OCI-LY3 (cell line): ENCODE measurements at regions not wholly inside any gene's neighbourhood (a gene's known extent, or its start where the extent isn't known, plus 50 kb on each side); places are given as distances from the start of the nearest gene placed in this dataset.

Experiments used
- H2AFZ ChIP-seq: fragments of 200-600, 300-600 bp; shearing (Covaris generic); 2 replicates; pipeline ENCODE4 v1.6.0; 2014; ENCODE audit warnings: antibody characterized with exemption, low read depth, low read length
- H3K27ac ChIP-seq: fragments of 200-600, 300-600 bp; sonication (generic); 2 replicates; pipeline ENCODE4 v1.5.1; 2014; ENCODE audit warnings: mild to moderate bottlenecking, low read length, moderate library complexity, mixed read lengths
- H3K27me3 ChIP-seq: fragments of 200-600, 300-600 bp; sonication (generic); 2 replicates; pipeline ENCODE4 v1.6.1; 2014; ENCODE audit warnings: low read depth, low read length, mixed read lengths
- H3K36me3 ChIP-seq: fragments of 200-600, 300-600 bp; sonication (generic); replicated peaks from 2 replicates; pipeline ENCODE3; 2014; ENCODE audit warnings: low read depth, low read length, mixed read lengths
- H3K4me1 ChIP-seq: fragments of 300-600, 200-600 bp; sonication (generic); 2 replicates; pipeline ENCODE4 v1.6.1; 2014; ENCODE audit warnings: low read length, mixed read lengths
- H3K4me2 ChIP-seq: fragments of 200-600, 300-600 bp; sonication (generic); 2 replicates; pipeline ENCODE4 v1.6.1; 2014; ENCODE audit warnings: low read length, mixed read lengths
- H3K4me3 ChIP-seq: fragments of 300-600, 200-600 bp; sonication (generic); 2 replicates; pipeline ENCODE4 v1.5.1; 2014; ENCODE audit warnings: antibody characterized with exemption, mild to moderate bottlenecking, low read length, moderate library complexity
- H3K79me2 ChIP-seq: fragments of 300-600, 200-600 bp; shearing (Covaris generic); 2 replicates; pipeline ENCODE4 v1.6.1; 2014; ENCODE audit warnings: mild to moderate bottlenecking, low read length, mixed read lengths
- H3K9ac ChIP-seq: fragments of 300-600, 200-600 bp; shearing (Covaris generic); 2 replicates; pipeline ENCODE4 v1.6.0; 2014; ENCODE audit warnings: mild to moderate bottlenecking, low read length, moderate library complexity
- H3K9me3 ChIP-seq: fragments of 200-600, 300-600 bp; shearing (Covaris generic); 2 replicates; pipeline ENCODE4 v1.6.1; 2014; ENCODE audit warnings: low read length, mixed read lengths; ENCODE audit not compliant: insufficient read depth
- H4K20me1 ChIP-seq: fragments of 200-600, 300-600 bp; sonication (generic); 2 replicates; pipeline ENCODE4 v1.6.1; 2016; ENCODE audit warnings: low read length, mixed read lengths; ENCODE audit not compliant: insufficient read depth
- EZH2phosphoT487 ChIP-seq: fragments of 200-600 bp; shearing (Covaris generic); IDR thresholded peaks from 2 replicates; pipeline ENCODE4 v1.6.1; 2018; ENCODE audit warnings: antibody characterized with exemption, mixed run types, low read depth
- TF ChIP-seq, protein P1 (sequence below): fragments of 200-600, 300-600 bp; sonication (generic); IDR thresholded peaks from 2 replicates; pipeline ENCODE4 v1.5.1; 2014; ENCODE audit warnings: antibody characterized with exemption, low read length, low read depth

- no peaks in the 10 kb centered on the region for H3K9me3 ChIP-seq
- no peaks in the 10 kb centered on the region for H3K79me2 ChIP-seq
- no peaks in the 10 kb centered on the region for H3K36me3 ChIP-seq
- H3K4me2 ChIP-seq: no peak overlapping the region
- H4K20me1 ChIP-seq: no peaks in the 10 kb centered on the region
- H3K9ac ChIP-seq: no peak overlapping the region
- no peak for TF ChIP-seq EZH2phosphoT487
- TF ChIP-seq, protein P1, sequence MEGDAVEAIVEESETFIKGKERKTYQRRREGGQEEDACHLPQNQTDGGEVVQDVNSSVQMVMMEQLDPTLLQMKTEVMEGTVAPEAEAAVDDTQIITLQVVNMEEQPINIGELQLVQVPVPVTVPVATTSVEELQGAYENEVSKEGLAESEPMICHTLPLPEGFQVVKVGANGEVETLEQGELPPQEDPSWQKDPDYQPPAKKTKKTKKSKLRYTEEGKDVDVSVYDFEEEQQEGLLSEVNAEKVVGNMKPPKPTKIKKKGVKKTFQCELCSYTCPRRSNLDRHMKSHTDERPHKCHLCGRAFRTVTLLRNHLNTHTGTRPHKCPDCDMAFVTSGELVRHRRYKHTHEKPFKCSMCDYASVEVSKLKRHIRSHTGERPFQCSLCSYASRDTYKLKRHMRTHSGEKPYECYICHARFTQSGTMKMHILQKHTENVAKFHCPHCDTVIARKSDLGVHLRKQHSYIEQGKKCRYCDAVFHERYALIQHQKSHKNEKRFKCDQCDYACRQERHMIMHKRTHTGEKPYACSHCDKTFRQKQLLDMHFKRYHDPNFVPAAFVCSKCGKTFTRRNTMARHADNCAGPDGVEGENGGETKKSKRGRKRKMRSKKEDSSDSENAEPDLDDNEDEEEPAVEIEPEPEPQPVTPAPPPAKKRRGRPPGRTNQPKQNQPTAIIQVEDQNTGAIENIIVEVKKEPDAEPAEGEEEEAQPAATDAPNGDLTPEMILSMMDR: no peak
- no peak overlapping the region for H3K4me3 ChIP-seq
- H3K4me1 ChIP-seq: no peaks in the 10 kb centered on the region
- no peak overlapping the region for H3K27ac ChIP-seq
- no peak overlapping the region for H2AFZ ChIP-seq
- H3K27me3 ChIP-seq: no peaks in the 10 kb centered on the region
Observed at GRCh38 chr3:83195243-83195642, 1433.8 kb upstream of the GBE1 start.

- Histone ChIP-seq H3K79me2 (no peaks in the 10 kb centered on the region), H4K20me1 (no peaks in the 10 kb centered on the region), H2AFZ (no peak overlapping the region; the same call in 1 of the 2 replicates), H3K27me3 (no peaks in the 10 kb centered on the region), H3K4me2 (no peak overlapping the region), H3K9ac (no peak overlapping the region), H3K4me3 (no peak overlapping the region), H3K36me3 (no peaks in the 10 kb centered on the region), H3K9me3 (no peaks in the 10 kb centered on the region), H3K4me1 (no peaks in the 10 kb centered on the region), H3K27ac (no peak overlapping the region)
- TF ChIP-seq, protein P1: no peak
- no peak for TF ChIP-seq EZH2phosphoT487
Observed at GRCh38 chr3:83193526-83193925, 1432.1 kb upstream of the GBE1 start.

DNA sequence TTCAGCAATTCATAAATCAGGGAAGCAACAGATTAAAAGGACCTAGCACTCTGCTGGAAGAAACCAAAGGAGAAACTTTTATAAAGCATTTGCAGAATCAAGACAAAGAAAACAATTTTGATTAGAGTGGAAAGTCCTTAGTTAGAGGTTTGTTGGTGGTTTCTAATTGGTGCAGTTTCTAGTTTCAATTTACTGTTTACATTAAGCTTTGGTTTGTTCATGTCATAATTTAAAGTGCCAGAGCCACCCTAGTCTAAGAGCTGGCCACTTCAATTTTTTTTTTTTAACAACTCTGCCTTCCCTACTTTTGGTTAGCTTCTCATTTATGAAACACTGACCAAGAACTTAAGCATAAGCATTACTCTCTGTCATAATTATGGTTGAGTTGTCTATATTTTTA, 1428.2 kb upstream of the GBE1 start:
- Histone ChIP-seq H3K36me3 (no peaks in the 10 kb centered on the region), H3K9ac (no peak overlapping the region), H3K79me2 (no peaks in the 10 kb centered on the region), H3K4me3 (no peak overlapping the region), H3K27me3 (no peaks in the 10 kb centered on the region), H4K20me1 (no peaks in the 10 kb centered on the region), H3K27ac (no peak overlapping the region), H3K4me1 (no peaks in the 10 kb centered on the region), H3K4me2 (no peak overlapping the region), H2AFZ (peak overlapping the region; percentile 74), H3K9me3 (no peaks in the 10 kb centered on the region)
- no peak for TF ChIP-seq EZH2phosphoT487
- TF ChIP-seq, protein P1: no peak

GRCh38 chr3:83169473-83169872, 1408.0 kb upstream of the GBE1 start:
- H2AFZ ChIP-seq: no peak overlapping the region
- no peaks in the 10 kb centered on the region for H3K9me3 ChIP-seq
- H3K4me3 ChIP-seq: no peak overlapping the region
- H3K9ac ChIP-seq: no peak overlapping the region
- H3K27ac ChIP-seq: no peak overlapping the region
- no peaks in the 10 kb centered on the region for H3K4me1 ChIP-seq
- H3K36me3 ChIP-seq: no peaks in the 10 kb centered on the region
- H3K79me2 ChIP-seq: no peaks in the 10 kb centered on the region
- H4K20me1 ChIP-seq: no peaks in the 10 kb centered on the region
- TF ChIP-seq, protein P1: no peak
- no peak for TF ChIP-seq EZH2phosphoT487
- no peak overlapping the region for H3K4me2 ChIP-seq
- H3K27me3 ChIP-seq: no peaks in the 10 kb centered on the region
